ENCODE measurements at regions not wholly inside any gene's neighbourhood (a gene's known extent, or its start where the extent isn't known, plus 50 kb on each side); places are given as distances from the start of the nearest gene placed in this dataset.
"Not testable (repeated sequence)": the region's sequence is repeated elsewhere in the genome, so short reads cannot be mapped to it uniquely, and the experiment has no call there.

- H3K4me3 ChIP-seq (ENCODE audit: low read length in 3 of 3) = no peak overlapping the region
- intact Hi-C loops (cut with DNase I) = no loop called here
- DNase-seq = no peak
- no peak overlapping the region for H3K9ac ChIP-seq (ENCODE audit: low read length in 3 of 3)
- H3K27ac ChIP-seq (ENCODE audit: low read depth in 2 of 2, low read length in 2 of 2) = no peak overlapping the region
- no peak for TF ChIP-seq CTCF (IDR thresholded peaks at IDR 0.05; ENCODE audit: borderline replicate concordance, extremely low read depth, insufficient read depth)
- no peak for FAIRE-seq
- no peaks in the 10 kb centered on the region for H3K36me3 ChIP-seq (ENCODE audit: control insufficient read depth in 2 of 3, insufficient read depth in 3 of 3, low read length in 3 of 3)
- H3K27me3 ChIP-seq (ENCODE audit: control insufficient read depth, insufficient read depth, low read length) = no peaks in the 10 kb centered on the region
- H3K9me3 ChIP-seq (ENCODE audit: control insufficient read depth in 2 of 3, insufficient read depth in 1 of 3, low read length in 3 of 3) = peaks cover 0 to 6% (median 4%) of the 10 kb centered on the region in 3 donors
- H3K4me1 ChIP-seq (ENCODE audit: control insufficient read depth in 2 of 3, insufficient read depth in 2 of 3, low read depth in 1 of 3, low read length in 3 of 3) = peaks cover 0 to 2% (median 0%) of the 10 kb centered on the region in 3 donors
These were observed 76.2 kb upstream of the KCNA1 start for GRCh38 chr12:4833524-4833923.

GRCh38 chr12:4842401-4842800 is 67.3 kb upstream of the KCNA1 start:
- H3K4me3 ChIP-seq (ENCODE audit: low read length in 3 of 3); intact Hi-C loops (cut with DNase I); FAIRE-seq; H3K36me3 ChIP-seq (ENCODE audit: control insufficient read depth in 2 of 3, insufficient read depth in 3 of 3, low read length in 3 of 3); H3K27me3 ChIP-seq (ENCODE audit: control insufficient read depth, insufficient read depth, low read length); DNase-seq; H3K27ac ChIP-seq (ENCODE audit: low read depth in 2 of 2, low read length in 2 of 2); H3K9ac ChIP-seq (ENCODE audit: low read length in 3 of 3); H3K4me1 ChIP-seq (ENCODE audit: control insufficient read depth in 2 of 3, insufficient read depth in 2 of 3, low read depth in 1 of 3, low read length in 3 of 3); H3K9me3 ChIP-seq (ENCODE audit: control insufficient read depth in 2 of 3, insufficient read depth in 1 of 3, low read length in 3 of 3): not testable (repeated sequence)

- TF ChIP-seq CTCF (IDR thresholded peaks at IDR 0.05; ENCODE audit: borderline replicate concordance, extremely low read depth, insufficient read depth) = no peak
- no peaks in the 10 kb centered on the region for H3K4me1 ChIP-seq (ENCODE audit: control insufficient read depth in 2 of 3, insufficient read depth in 2 of 3, low read depth in 1 of 3, low read length in 3 of 3)
These were observed 65.8 kb upstream of the KCNA1 start for GRCh38 chr12:4843907-4844306.

GRCh38 chr12:4847713-4848112 is 62.0 kb upstream of the KCNA1 start:
- H3K4me1 ChIP-seq (ENCODE audit: control insufficient read depth in 2 of 3, insufficient read depth in 2 of 3, low read depth in 1 of 3, low read length in 3 of 3) = peaks cover 0 to 2% (median 0%) of the 10 kb centered on the region in 3 donors
- DNase-seq (peak in 1 of 5 donors; percentile 48), FAIRE-seq (no peak)
- no peak overlapping the region for H3K27ac ChIP-seq (ENCODE audit: low read depth in 2 of 2, low read length in 2 of 2)
- no peaks in the 10 kb centered on the region for H3K36me3 ChIP-seq (ENCODE audit: control insufficient read depth in 2 of 3, insufficient read depth in 3 of 3, low read length in 3 of 3)
- intact Hi-C loops (cut with DNase I) = no loop called here
- no peak for TF ChIP-seq CTCF (IDR thresholded peaks at IDR 0.05; ENCODE audit: borderline replicate concordance, extremely low read depth, insufficient read depth)
- H3K4me3 ChIP-seq (ENCODE audit: low read length in 3 of 3) = no peak overlapping the region
- no peaks in the 10 kb centered on the region for H3K27me3 ChIP-seq (ENCODE audit: control insufficient read depth, insufficient read depth, low read length)
- H3K9me3 ChIP-seq (ENCODE audit: control insufficient read depth in 2 of 3, insufficient read depth in 1 of 3, low read length in 3 of 3) = no peaks in the 10 kb centered on the region
- H3K9ac ChIP-seq (ENCODE audit: low read length in 3 of 3) = no peak overlapping the region

More at GRCh38 chr12:4843907-4844306, 65.8 kb upstream of the KCNA1 start:
- no peaks in the 10 kb centered on the region for H3K9me3 ChIP-seq (ENCODE audit: control insufficient read depth in 2 of 3, insufficient read depth in 1 of 3, low read length in 3 of 3)
- FAIRE-seq (no peak), DNase-seq (no peak)
- H3K27me3 ChIP-seq (ENCODE audit: control insufficient read depth, insufficient read depth, low read length) = no peaks in the 10 kb centered on the region
- no peak overlapping the region for H3K9ac ChIP-seq (ENCODE audit: low read length in 3 of 3)
- no peaks in the 10 kb centered on the region for H3K36me3 ChIP-seq (ENCODE audit: control insufficient read depth in 2 of 3, insufficient read depth in 3 of 3, low read length in 3 of 3)
- H3K4me3 ChIP-seq (ENCODE audit: low read length in 3 of 3) = no peak overlapping the region
- intact Hi-C loops (cut with DNase I) = no loop called here
- no peak overlapping the region for H3K27ac ChIP-seq (ENCODE audit: low read depth in 2 of 2, low read length in 2 of 2)

Data from kidney (tissue), 13 donors.